GM10266 (cell line): ENCODE measurements at regions not wholly inside any gene's neighbourhood (a gene's known extent, or its start where the extent isn't known, plus 50 kb on each side); places are given as distances from the start of the nearest gene placed in this dataset.

Source experiments
- DNase-seq: peaks from one replicate; pipeline ENCODE4 v3.0.0; 2012; ENCODE audit errors: extremely low spot score
- TF ChIP-seq, protein P1 (sequence below): IDR thresholded peaks from 2 replicates; pipeline ENCODE4 v1.5.1; 2012; ENCODE audit warnings: mild to moderate bottlenecking, low read depth; ENCODE audit not compliant: control insufficient read depth, insufficient read depth; ENCODE audit errors: missing control alignments

DNA sequence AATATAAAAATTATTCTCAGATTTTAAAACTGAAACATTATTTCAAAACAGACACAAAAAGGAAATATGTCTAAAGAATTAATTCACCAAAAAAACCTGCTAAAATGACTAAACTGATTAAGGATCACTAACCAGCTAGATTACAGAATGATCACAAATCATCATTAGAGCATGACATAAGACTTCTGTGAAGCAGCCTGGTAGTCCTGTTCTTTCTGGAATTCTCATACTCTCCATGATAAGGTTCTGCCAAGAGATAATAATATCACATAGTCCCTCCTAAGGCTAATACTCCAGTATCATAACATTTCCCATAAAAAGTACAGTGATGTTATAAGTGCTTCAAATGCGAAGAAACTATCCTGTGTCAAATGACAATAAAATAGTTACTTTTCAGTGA lies 1814.9 kb downstream of the SLITRK5 start:
- DNase-seq, result no peak
- TF ChIP-seq, protein P1, sequence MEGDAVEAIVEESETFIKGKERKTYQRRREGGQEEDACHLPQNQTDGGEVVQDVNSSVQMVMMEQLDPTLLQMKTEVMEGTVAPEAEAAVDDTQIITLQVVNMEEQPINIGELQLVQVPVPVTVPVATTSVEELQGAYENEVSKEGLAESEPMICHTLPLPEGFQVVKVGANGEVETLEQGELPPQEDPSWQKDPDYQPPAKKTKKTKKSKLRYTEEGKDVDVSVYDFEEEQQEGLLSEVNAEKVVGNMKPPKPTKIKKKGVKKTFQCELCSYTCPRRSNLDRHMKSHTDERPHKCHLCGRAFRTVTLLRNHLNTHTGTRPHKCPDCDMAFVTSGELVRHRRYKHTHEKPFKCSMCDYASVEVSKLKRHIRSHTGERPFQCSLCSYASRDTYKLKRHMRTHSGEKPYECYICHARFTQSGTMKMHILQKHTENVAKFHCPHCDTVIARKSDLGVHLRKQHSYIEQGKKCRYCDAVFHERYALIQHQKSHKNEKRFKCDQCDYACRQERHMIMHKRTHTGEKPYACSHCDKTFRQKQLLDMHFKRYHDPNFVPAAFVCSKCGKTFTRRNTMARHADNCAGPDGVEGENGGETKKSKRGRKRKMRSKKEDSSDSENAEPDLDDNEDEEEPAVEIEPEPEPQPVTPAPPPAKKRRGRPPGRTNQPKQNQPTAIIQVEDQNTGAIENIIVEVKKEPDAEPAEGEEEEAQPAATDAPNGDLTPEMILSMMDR, result no peak

DNA sequence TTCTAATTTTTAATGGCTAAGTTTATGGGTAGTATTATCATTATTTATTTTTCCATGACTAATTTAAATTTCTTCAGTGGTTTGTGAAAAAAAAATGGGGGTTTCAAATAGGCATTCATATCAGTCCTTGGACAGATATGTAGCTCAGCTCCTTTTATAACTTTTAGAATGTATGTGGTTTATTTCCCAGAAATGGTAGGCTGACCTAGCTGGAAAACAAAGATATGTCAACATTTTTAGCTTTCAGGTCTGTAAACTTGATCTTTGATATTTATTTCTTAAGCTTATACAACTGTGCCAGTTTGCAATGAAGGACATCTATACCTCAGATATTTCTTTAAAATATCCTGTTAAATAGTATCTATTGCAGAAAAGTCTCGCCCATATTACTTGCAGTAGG lies 1815.5 kb downstream of the SLITRK5 start:
- no peak for DNase-seq
- TF ChIP-seq, protein P1, result no peak

DNA sequence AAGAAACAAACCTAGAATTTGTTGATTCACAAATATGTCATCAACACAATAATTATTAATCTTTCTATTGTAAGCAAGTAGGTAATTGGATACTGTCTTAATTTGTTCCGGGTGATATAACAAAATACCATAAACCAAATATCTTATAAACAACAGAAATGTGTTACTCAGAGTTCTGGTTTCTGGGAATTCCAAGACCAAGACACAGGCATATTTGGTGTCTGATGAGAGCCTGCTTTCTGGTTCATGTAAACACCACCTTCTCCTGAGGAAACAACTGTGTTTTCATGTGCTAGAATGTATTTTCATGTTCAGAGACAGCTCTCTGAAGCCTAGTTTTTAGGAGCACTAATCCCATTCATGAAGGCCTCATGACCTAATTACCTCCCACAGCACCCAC lies 1819.5 kb downstream of the SLITRK5 start:
- TF ChIP-seq, protein P1, result no peak
- DNase-seq, result no peak

- DNase-seq, result no peak
- TF ChIP-seq, protein P1, result no peak
Observed at GRCh38 chr13:89496478-89496877, 1825.3 kb downstream of the SLITRK5 start.

- DNase-seq, result no peak
- TF ChIP-seq, protein P1, result no peak
Observed at GRCh38 chr13:89497658-89498057, 1826.5 kb downstream of the SLITRK5 start.

- DNase-seq, result no peak
- TF ChIP-seq, protein P1, result no peak
Observed at GRCh38 chr13:89502286-89502685, 1831.1 kb downstream of the SLITRK5 start.

- no peak for DNase-seq
- TF ChIP-seq, protein P1, result no peak
Observed at GRCh38 chr13:89514534-89515312, 1832.8 kb upstream of the MIR17HG start.
